ENCODE measurements at regions not wholly inside any gene's neighbourhood (a gene's known extent, or its start where the extent isn't known, plus 50 kb on each side); places are given as distances from the start of the nearest gene placed in this dataset.

GRCh38 chrX:122389005-122389404, 795.1 kb upstream of the GRIA3 start:
- intact Hi-C loops (cut with DNase I; ENCODE audit: low total_unique reads): no loop called here
- Histone ChIP-seq H3K9me3 (peaks cover 0 to 19% (median 3%) of the 10 kb centered on the region in 8 donors), H3K27me3 (replicated peaks in 1 of 7) (no peaks in the 10 kb centered on the region), H3K27ac (no peak overlapping the region), H3K4me3 (no peak overlapping the region), H3K36me3 (no peaks in the 10 kb centered on the region), H3K4me1 (no peaks in the 10 kb centered on the region)
- no peak for TF ChIP-seq CTCF (IDR thresholded peaks at IDR 0.05 in 8 of 11, conservative IDR thresholded peaks at IDR 0.05 in 3 of 11)
- TF ChIP-seq POLR2A (IDR thresholded peaks at IDR 0.05): no peak
- no peak for TF ChIP-seq POLR2AphosphoS5 (IDR thresholded peaks at IDR 0.05)
- WGBS, 5 donors: 84 to 95% (median 89%) methylated on average over 11 to 19 of the region's 19 CpGs
- DNase-seq: peak; percentile 68

DNA sequence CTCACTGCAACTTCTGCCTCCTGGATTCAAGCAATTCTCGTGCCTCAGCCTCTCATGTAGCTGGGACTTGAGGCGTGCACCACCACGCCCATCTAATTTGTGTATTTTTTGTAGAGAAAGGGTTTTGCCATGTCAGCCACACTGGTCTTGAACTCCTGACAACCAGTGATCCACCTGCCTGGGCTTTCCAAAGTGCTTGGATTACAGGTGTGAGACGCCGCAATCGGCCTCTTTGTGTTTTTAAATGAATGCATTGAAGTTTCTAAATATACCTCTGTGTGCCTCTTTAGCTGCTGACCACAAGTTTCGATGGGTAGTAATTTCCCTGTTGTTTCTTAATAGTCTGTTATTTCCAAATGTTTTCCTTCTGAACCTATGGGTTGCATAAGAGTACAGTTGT, 765.3 kb upstream of the GRIA3 start:
- Histone ChIP-seq H3K9me3 (no peaks in the 10 kb centered on the region), H3K4me1 (no peaks in the 10 kb centered on the region), H3K27me3 (replicated peaks in 1 of 7) (no peaks in the 10 kb centered on the region), H3K36me3 (no peaks in the 10 kb centered on the region), H3K4me3 (no peak overlapping the region), H3K27ac (no peak overlapping the region)
- no peak for DNase-seq
- WGBS, 5 donors: 80 to 94% (median 82%) methylated on average over 7 of the region's 7 CpGs
- intact Hi-C loops (cut with DNase I; ENCODE audit: low total_unique reads): no loop called here
- TF ChIP-seq POLR2A (IDR thresholded peaks at IDR 0.05): no peak
- TF ChIP-seq CTCF (IDR thresholded peaks at IDR 0.05 in 8 of 11, conservative IDR thresholded peaks at IDR 0.05 in 3 of 11): no peak
- TF ChIP-seq POLR2AphosphoS5 (IDR thresholded peaks at IDR 0.05): no peak

DNA sequence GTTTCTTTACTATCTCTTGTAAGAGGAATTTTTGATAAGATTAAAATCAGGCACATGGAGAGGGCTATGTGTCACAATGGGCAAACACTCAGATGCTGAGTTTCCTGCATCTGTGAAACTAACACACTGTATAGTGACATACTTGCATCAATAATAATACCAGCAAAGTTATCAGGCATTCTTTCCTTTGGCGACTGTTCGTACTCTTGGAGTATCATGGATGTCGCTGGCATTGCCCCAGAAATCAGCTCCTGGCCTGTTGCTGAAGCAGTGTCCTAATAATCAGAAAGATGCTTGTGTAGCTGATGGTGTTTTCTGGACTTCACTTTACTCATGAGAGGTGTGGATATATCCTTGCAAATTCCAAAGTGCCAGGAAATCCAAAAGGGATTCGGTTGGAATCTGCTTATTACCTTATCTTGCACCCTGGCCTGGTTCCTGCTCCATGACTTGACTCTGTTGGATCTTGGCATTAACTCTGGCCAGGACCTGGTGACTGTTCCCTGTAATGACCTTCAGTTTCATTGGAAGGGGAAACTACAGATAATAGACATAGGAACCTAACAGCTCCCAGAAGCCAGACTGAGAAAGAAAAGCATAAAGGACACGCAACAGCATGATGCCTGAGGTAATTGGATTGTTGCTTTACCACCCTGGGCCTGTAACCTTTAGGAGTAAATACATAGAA, 762.5 kb upstream of the GRIA3 start:
- intact Hi-C loops (cut with DNase I; ENCODE audit: low total_unique reads): no loop called here
- Histone ChIP-seq H3K4me3 (no peak overlapping the region), H3K27ac (no peak overlapping the region), H3K9me3 (no peaks in the 10 kb centered on the region), H3K36me3 (no peaks in the 10 kb centered on the region), H3K27me3 (replicated peaks in 1 of 7) (no peaks in the 10 kb centered on the region), H3K4me1 (no peaks in the 10 kb centered on the region)
- TF ChIP-seq POLR2A (IDR thresholded peaks at IDR 0.05) (no peak), POLR2AphosphoS5 (IDR thresholded peaks at IDR 0.05) (no peak), CTCF (IDR thresholded peaks at IDR 0.05 in 8 of 11, conservative IDR thresholded peaks at IDR 0.05 in 3 of 11) (no peak)
- DNase-seq: no peak
- WGBS, 5 donors: 69 to 82% (median 77%) methylated on average over 5 of the region's 5 CpGs

GRCh38 chrX:122422547-122422946, 761.5 kb upstream of the GRIA3 start:
- Histone ChIP-seq H3K9me3 (no peaks in the 10 kb centered on the region), H3K4me1 (no peaks in the 10 kb centered on the region), H3K27me3 (replicated peaks in 1 of 7) (no peaks in the 10 kb centered on the region), H3K4me3 (no peak overlapping the region), H3K27ac (no peak overlapping the region), H3K36me3 (no peaks in the 10 kb centered on the region)
- intact Hi-C loops (cut with DNase I; ENCODE audit: low total_unique reads): no loop called here
- 51 to 81% (median 63%) methylated on average over 2 of the region's 2 CpGs for WGBS, 5 donors
- DNase-seq: no peak
- TF ChIP-seq POLR2A (IDR thresholded peaks at IDR 0.05) (no peak), CTCF (IDR thresholded peaks at IDR 0.05 in 8 of 11, conservative IDR thresholded peaks at IDR 0.05 in 3 of 11) (no peak), POLR2AphosphoS5 (IDR thresholded peaks at IDR 0.05) (no peak)

Measured in spleen (tissue), 11 donors.